ENCODE measurements at regions not wholly inside any gene's neighbourhood (a gene's known extent, or its start where the extent isn't known, plus 50 kb on each side); places are given as distances from the start of the nearest gene placed in this dataset.

DNA sequence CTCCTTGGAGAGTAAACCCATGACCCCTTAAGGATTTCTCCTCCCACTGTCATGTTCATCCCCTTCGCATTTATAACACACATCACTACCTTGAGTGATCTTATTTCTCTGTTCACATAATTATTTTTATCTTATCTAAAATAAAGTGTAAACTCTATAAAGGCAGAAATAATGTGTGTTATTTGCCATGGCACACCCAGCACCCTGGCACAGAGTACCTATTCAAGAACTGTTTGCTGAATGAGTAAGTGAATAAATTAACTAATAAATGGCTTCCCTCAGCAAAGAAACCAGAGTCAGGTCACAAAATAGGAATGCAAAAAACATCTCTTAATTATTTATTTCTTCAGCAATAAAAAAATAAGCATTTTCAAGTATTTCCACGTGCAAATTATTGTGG lies 330.3 kb upstream of the GHITM start:
- Mint-ChIP-seq H3K36me3 (ENCODE audit: low read depth) (no peaks in the 10 kb centered on the region), H3K9me3 (peaks cover 19% of the 10 kb centered on the region), H3K4me1 (ENCODE audit: low read depth) (no peaks in the 10 kb centered on the region), H3K27me3 (ENCODE audit: insufficient read depth) (no peaks in the 10 kb centered on the region), H3K4me3 (no peak overlapping the region), H3K27ac (no peak overlapping the region)
- no peak for DNase-seq
- TF ChIP-seq, protein P1, sequence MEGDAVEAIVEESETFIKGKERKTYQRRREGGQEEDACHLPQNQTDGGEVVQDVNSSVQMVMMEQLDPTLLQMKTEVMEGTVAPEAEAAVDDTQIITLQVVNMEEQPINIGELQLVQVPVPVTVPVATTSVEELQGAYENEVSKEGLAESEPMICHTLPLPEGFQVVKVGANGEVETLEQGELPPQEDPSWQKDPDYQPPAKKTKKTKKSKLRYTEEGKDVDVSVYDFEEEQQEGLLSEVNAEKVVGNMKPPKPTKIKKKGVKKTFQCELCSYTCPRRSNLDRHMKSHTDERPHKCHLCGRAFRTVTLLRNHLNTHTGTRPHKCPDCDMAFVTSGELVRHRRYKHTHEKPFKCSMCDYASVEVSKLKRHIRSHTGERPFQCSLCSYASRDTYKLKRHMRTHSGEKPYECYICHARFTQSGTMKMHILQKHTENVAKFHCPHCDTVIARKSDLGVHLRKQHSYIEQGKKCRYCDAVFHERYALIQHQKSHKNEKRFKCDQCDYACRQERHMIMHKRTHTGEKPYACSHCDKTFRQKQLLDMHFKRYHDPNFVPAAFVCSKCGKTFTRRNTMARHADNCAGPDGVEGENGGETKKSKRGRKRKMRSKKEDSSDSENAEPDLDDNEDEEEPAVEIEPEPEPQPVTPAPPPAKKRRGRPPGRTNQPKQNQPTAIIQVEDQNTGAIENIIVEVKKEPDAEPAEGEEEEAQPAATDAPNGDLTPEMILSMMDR (IDR thresholded peaks at IDR 0.05) = no peak

- no peak overlapping the region for H3K27ac Mint-ChIP-seq
Observed at GRCh38 chr10:83816942-83817341, 322.4 kb upstream of the GHITM start.

DNA sequence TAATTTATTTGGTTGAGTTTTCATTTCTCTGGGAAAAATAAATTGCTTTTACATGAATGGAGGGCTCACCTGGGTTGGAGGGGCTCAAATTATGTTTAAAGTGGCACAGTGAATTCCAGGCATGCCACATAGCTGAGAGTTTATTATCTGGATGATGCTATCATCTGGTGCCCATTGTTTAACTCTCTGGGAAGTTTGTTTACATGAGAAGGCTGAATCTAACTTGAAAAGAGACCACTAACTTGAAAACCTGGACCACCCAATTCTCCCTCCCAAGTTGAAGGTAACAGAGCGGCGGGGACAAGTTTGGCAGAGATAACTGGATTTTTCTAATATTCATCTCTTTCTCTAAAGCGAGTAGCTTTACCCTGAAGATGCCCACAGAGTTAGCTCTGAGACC lies 321.5 kb upstream of the GHITM start:
- TF ChIP-seq, protein P1 (IDR thresholded peaks at IDR 0.05) = no peak

More at GRCh38 chr10:83816942-83817341, 322.4 kb upstream of the GHITM start:
- TF ChIP-seq, protein P1 (IDR thresholded peaks at IDR 0.05) = no peak
- Mint-ChIP-seq H3K4me3 (no peak overlapping the region), H3K9me3 (peaks cover 45% of the 10 kb centered on the region), H3K36me3 (ENCODE audit: low read depth) (no peaks in the 10 kb centered on the region), H3K27me3 (ENCODE audit: insufficient read depth) (no peaks in the 10 kb centered on the region; the same call in 1 of the 2 replicates), H3K4me1 (ENCODE audit: low read depth) (no peaks in the 10 kb centered on the region)
- DNase-seq = no peak

DNA sequence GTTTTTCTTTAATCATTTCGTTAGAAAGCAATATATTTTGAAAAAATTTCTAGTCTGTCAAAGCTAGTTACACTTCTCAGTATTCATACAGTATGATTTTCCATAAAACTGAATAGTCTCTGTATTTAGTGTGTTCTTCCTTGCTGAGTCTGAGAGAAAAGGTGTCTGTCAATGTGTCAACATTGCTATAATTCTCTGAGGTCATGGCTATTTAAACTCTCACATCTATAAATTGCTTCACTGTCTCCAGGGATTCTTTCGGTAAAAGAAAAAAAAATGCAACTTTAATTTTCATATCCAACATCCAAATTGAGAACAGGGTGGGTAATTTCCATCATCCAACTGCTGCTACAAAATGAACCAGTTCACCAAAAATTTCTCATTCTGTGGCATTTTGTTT lies 319.7 kb upstream of the GHITM start:
- H3K36me3 Mint-ChIP-seq (ENCODE audit: low read depth) = no peaks in the 10 kb centered on the region
- H3K9me3 Mint-ChIP-seq = peaks cover 65% of the 10 kb centered on the region
- TF ChIP-seq, protein P1 (IDR thresholded peaks at IDR 0.05) = no peak
- no peak overlapping the region for H3K27ac Mint-ChIP-seq
- H3K4me3 Mint-ChIP-seq = no peak overlapping the region
- no peak for DNase-seq
- no peaks in the 10 kb centered on the region for H3K4me1 Mint-ChIP-seq (ENCODE audit: low read depth)
- no peaks in the 10 kb centered on the region; the same call in 1 of the 2 replicates for H3K27me3 Mint-ChIP-seq (ENCODE audit: insufficient read depth)

More for the DNA sequence above, 321.5 kb upstream of the GHITM start:
- H3K27me3 Mint-ChIP-seq (ENCODE audit: insufficient read depth) = no peaks in the 10 kb centered on the region; the same call in 1 of the 2 replicates
- H3K36me3 Mint-ChIP-seq (ENCODE audit: low read depth) = no peaks in the 10 kb centered on the region
- H3K27ac Mint-ChIP-seq = no peak overlapping the region
- peaks cover 52% of the 10 kb centered on the region for H3K9me3 Mint-ChIP-seq
- no peak overlapping the region for H3K4me3 Mint-ChIP-seq
- DNase-seq = no peak
- no peaks in the 10 kb centered on the region for H3K4me1 Mint-ChIP-seq (ENCODE audit: low read depth)

GRCh38 chr10:83820033-83820432 lies 319.3 kb upstream of the GHITM start:
- TF ChIP-seq, protein P1 (IDR thresholded peaks at IDR 0.05) = no peak
- Mint-ChIP-seq H3K27ac (no peak overlapping the region), H3K4me3 (no peak overlapping the region), H3K36me3 (ENCODE audit: low read depth) (no peaks in the 10 kb centered on the region), H3K4me1 (ENCODE audit: low read depth) (no peaks in the 10 kb centered on the region), H3K9me3 (peaks cover 68% of the 10 kb centered on the region), H3K27me3 (ENCODE audit: insufficient read depth) (no peaks in the 10 kb centered on the region; the same call in 1 of the 2 replicates)
- no peak for DNase-seq

DNA sequence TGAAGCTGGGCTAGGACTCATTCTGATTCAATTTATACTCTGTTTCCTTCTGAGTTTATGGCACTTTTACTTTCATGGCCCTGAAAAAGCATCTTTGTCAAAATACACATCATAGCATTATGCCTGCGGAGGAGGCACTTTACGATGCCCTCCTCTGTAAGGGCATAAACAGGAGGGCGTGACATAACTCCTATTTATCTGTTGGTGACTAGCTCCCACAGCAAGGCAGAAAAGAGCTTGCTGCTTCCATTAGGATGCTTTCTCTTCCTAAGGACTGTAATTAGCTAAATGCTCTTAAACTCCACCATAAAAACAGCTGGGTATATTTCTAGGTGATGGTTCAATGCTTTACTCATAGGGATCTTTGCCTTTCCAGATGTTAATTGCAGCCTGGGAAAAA lies 315.2 kb upstream of the GHITM start:
- H3K4me1 Mint-ChIP-seq (ENCODE audit: low read depth) = no peaks in the 10 kb centered on the region
- H3K27ac Mint-ChIP-seq = no peak overlapping the region
- DNase-seq = no peak
- H3K36me3 Mint-ChIP-seq (ENCODE audit: low read depth) = no peaks in the 10 kb centered on the region; the same call in 1 of the 2 replicates
- H3K27me3 Mint-ChIP-seq (ENCODE audit: insufficient read depth) = no peaks in the 10 kb centered on the region; the same call in 1 of the 2 replicates
- H3K9me3 Mint-ChIP-seq = peaks cover 70% of the 10 kb centered on the region
- H3K4me3 Mint-ChIP-seq = no peak overlapping the region
- TF ChIP-seq, protein P1 (IDR thresholded peaks at IDR 0.05) = no peak
